GM12891 (cell line): ENCODE measurements at regions not wholly inside any gene's neighbourhood (a gene's known extent, or its start where the extent isn't known, plus 50 kb on each side); places are given as distances from the start of the nearest gene placed in this dataset.

ENCODE experiments used
- DNase-seq: peaks from one replicate; pipeline ENCODE4 v3.0.0; 2011; ENCODE audit warnings: low spot score; ENCODE audit not compliant: insufficient read length
- FAIRE-seq: peaks from 2 replicates; lab custom pipeline; 2011; peaks lifted over from hg19 to GRCh38; lab: Jason Lieb, UNC
- PAX5 ChIP-seq: IDR thresholded peaks from 2 replicates; pipeline ENCODE4 v1.6.1; 2011; ENCODE audit warnings: low read length, moderate library complexity, mild to moderate bottlenecking; ENCODE audit not compliant: insufficient read depth, severe bottlenecking
- POLR2A ChIP-seq: IDR thresholded peaks from 2 replicates; pipeline ENCODE4 v1.6.1; 2011; ENCODE audit warnings: low read depth, low read length, control low read depth
- POLR2AphosphoS5 ChIP-seq: IDR thresholded peaks from 2 replicates; pipeline ENCODE4 v1.6.1; 2011; ENCODE audit warnings: low read depth, low read length, control low read depth
- POU2F2 ChIP-seq: IDR thresholded peaks from 2 replicates; pipeline ENCODE4 v1.6.1; 2011; ENCODE audit warnings: low read depth, mild to moderate bottlenecking, control low read depth, low read length, moderate library complexity
- SPI1 ChIP-seq: IDR thresholded peaks from 2 replicates; pipeline ENCODE4 v1.6.1; 2011; ENCODE audit warnings: low read depth, low read length, control low read depth
- TAF1 ChIP-seq: IDR thresholded peaks from 2 replicates; pipeline ENCODE4 v1.6.1; 2011; ENCODE audit warnings: low read depth, low read length, control low read depth

DNA sequence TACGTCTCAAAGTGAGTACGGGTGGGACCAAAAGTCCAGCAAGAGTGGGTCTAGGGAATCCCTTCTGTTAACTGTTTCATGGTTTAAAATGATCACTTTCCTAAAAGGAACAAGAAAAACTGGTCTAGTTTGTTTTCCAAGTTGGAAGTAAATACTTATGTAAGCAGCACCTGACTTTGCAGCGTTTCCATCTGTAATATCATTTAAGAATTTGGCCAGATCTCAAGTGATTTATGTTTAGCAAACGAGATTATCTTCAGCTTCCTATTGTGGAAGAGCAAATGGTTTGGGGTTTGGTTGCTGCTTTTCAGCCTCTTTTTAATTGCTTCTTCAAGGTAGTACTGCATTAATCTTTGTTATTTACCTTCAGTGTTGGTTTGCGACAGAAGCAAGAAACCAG is 50.4 kb downstream of the FHIP1A start:
- no peak for DNase-seq
- TF ChIP-seq POU2F2 (no peak), TAF1 (no peak), POLR2AphosphoS5 (no peak), PAX5 (no peak), POLR2A (no peak), SPI1 (no peak)
- no peak for FAIRE-seq

DNA sequence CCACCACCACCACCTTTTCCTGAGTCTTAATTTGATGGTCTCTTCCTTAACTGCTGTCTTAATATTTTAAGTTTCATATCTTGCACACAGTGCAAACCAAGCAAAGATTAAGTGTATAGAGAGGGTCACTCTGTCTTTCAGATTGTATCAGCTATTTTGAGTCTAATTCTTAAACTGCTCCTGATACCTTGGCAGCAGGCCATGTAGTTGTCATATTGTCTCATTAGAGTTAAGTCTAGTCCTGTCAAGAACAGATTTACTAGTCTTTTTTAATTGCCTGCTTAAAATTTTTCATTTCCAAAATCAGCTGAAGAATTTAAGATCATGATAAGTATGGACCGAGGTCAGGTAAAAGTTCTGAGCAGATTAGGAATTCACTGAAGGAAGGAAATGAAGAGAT is 51.5 kb downstream of the FHIP1A start:
- TF ChIP-seq PAX5 (no peak), POLR2AphosphoS5 (no peak), POLR2A (no peak), POU2F2 (no peak), SPI1 (no peak), TAF1 (no peak)
- DNase-seq (no peak), FAIRE-seq (no peak)

DNA sequence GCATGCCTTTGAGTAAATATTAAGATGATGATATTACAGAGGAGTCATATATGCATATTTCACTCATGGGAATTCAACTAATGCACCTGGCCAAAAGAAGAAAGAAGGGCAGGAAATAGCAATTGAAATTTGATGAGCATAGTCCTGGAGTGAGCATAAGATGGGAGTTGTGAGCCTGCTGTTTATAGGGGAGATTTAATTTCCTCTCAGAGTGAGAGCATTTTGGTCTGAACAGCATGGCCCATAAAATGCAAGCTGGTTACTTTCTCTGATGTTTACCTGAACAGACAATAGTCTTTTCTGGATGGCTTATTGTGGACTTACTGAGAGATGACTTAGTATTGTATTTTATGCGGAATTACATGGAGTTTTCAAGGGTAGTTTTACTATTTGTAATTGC is 53.6 kb downstream of the FHIP1A start:
- TF ChIP-seq TAF1 (no peak), POLR2A (no peak), POU2F2 (no peak), POLR2AphosphoS5 (no peak), SPI1 (no peak), PAX5 (no peak)
- DNase-seq (no peak), FAIRE-seq (no peak)

DNA sequence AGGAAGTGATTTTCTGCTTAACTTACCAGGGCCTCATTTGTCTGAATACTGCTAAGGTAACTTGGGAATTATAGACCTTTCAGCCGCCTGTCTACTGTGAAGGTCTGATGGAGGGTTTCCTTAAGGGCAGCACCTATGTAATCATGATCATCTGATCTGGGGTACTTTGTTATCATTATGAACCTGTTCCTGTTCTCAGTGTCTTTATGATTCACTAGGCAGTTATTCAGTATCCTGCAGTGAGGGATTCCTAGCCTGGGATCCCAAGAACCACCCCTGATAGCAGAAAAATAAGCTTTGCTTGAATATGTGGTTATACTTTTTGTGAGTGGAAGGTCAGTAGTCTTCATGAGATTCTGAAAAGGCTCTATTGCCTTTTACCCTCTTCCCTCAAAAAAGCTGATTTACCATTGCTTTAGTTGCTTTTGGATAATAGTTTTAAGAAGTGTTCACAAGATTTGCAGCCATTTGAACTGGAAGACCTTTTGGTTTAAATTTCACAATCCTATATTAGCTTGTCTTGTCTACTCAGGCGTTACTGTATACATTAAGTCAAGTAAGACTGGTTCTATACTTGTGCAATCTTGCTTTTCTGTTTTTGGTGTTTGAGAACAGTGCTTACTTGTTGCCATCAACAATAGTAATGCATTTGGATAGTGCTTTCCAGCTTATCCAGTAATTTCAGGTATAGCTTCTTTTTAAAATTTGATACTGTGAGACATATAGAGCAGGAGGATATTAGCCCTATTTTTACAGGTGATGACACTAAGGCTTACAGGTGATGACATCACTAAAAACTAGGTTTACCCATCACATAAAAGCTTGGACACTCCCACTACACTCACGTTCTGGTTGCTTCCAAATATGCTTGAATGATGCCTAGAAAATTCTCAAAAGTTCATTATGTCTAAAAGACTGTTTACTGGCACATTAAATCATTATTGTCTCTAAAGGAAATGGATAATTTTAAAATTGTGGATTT is 60.0 kb downstream of the FHIP1A start:
- TF ChIP-seq POU2F2 (no peak), POLR2AphosphoS5 (no peak), POLR2A (no peak), PAX5 (no peak), SPI1 (no peak), TAF1 (no peak)
- no peak for FAIRE-seq
- DNase-seq = no peak

DNA sequence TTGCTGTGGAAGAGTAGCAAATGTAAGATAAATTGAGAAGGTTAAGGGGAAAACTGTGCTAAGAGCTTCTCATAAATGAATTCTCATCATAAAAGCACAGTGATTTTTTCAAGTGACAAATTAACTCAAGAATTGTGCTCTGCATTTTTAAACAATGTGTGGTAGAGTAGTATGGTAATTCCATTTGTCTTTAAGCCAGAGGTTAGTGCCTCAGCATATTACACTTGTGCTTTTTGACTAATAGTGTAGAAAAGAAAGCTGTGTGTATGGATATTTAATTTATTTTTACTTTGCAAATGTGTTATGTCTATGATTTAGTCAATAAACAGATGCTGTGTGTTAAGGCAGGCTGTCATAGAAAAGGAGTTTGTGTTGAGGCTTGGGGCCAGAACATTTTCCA is 61.0 kb downstream of the FHIP1A start:
- no peak for FAIRE-seq
- DNase-seq = no peak
- TF ChIP-seq TAF1 (no peak), POLR2A (no peak)

DNA sequence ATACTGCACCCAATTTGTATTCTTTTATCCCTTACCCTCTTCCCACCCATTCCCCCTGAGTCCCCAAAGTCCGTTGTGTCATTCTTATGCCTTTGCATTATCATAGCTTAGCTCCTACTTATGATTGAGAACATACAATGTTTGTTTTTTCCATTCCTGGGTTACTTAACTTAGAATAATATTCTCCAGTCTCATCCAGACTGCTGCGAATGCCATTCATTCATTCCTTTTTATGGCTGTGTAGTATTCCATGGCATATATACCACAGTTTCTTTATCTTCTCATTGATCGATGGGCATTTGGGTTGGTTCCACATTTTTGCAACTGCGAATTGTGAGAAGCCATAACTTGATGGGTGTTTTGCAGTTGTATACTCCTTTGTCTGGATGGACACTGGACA is 62.8 kb downstream of the FHIP1A start:
- DNase-seq = no peak
- TF ChIP-seq TAF1 = no peak
- no peak for TF ChIP-seq POLR2AphosphoS5
- TF ChIP-seq SPI1 = no peak
- no peak for TF ChIP-seq POLR2A
- TF ChIP-seq PAX5 = no peak
- TF ChIP-seq POU2F2 = no peak
- no peak for FAIRE-seq

DNA sequence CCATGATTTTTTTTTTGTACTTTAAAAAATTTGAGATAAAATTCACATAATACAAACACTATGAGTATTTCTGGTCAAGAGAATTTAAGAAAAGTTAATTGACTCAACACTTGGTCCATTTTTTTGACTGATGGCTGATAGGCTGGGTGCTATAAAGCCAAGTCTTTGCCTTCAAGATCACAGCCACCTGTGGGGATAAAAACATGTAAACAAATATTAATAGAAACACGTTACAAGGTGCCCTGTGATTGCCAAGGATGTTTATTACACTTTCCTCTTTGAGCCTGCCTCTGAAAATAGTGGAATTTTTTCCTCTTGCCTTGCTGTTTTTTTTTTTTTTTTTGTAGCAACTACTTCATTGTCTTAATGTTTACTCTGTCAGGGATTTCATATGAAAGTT is 63.3 kb downstream of the FHIP1A start:
- no peak for FAIRE-seq
- TF ChIP-seq POLR2A = no peak
- TF ChIP-seq PAX5 = no peak
- no peak for TF ChIP-seq TAF1
- no peak for TF ChIP-seq SPI1
- no peak for TF ChIP-seq POU2F2
- TF ChIP-seq POLR2AphosphoS5 = no peak
- DNase-seq = no peak

DNA sequence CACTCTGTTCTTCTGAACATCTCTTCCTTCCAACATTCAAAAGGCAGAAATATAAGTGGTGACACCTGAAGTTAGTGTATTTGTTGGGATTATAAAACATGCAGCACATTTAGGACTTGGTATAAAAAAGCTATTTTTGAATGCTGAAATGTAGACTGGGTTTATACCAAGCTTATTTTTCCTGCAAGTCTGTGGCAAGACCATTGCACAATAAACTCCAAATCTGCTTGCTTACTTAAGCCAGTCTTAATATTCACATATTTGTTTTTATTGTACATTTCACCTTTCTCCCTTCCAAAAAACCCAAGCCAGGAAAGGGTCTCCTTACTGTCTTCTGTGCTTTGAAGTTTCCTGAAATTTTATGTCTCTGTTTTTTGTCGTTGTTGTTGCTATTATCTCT is 63.7 kb downstream of the FHIP1A start:
- no peak for FAIRE-seq

DNA sequence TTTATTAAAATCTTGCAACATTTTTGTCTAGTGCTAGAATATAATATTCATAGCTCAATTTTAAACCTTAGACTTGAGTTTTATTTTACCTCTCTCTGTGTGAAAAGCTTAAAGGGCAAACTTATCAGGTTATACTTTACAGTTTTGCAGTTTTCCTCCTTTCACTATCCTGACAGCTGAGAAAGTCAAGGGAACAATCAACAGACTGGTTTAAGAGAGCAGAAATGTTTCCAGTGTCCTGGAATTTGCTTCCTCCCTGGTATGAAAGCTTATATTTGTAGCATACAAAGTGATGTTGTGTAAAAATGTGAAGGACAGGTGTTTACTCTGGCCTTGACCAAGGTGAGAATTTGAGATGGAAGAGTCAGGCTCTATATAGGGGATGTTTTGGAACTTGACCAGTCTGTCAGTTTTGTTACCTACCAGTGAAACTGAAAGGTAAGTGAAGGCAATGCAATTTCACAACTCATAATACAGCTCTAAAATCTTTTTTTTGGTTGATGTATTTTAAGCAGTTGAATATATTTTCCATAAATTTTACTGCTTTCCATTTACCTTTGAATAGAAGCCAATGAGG is 64.6 kb downstream of the FHIP1A start:
- DNase-seq = no peak
- FAIRE-seq = no peak
- TF ChIP-seq TAF1 = no peak
- no peak for TF ChIP-seq PAX5
- no peak for TF ChIP-seq POLR2AphosphoS5
- TF ChIP-seq SPI1 = no peak
- no peak for TF ChIP-seq POU2F2
- no peak for TF ChIP-seq POLR2A

More for the DNA sequence above, 63.7 kb downstream of the FHIP1A start:
- DNase-seq = no peak
- TF ChIP-seq SPI1 (no peak), TAF1 (no peak), PAX5 (no peak)

DNA sequence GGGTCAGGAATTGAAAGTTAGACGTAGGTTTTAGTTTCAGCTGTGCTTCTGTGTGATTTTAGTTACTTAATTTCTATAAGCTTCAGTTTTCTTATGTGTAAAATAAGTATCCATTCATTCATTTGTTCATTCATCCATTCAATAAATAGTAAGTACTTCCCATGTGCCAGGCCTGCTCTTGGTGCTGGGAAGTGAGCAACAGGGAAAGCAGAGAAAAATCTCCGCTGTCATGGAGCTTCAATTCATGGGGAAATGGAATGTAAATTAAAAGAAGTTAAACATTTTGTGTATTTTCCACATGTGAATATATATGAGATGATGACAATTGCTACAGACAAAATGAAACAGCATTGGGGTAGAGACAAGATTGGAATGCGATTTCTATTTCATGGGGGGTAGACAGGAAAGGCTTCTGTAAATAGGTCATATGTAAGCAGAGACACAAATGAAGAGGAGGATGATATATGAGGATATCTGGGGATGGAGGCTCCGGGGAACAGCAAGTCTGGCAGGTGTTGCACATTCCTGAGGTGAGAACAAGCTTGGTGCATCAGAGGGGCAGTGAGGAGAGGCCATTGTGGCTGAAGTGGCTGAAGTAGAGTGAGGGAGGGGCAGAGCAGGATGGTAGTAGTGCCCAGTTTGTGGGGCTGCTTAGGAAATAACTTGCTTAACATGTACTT is 66.2 kb downstream of the FHIP1A start:
- FAIRE-seq (no peak), DNase-seq (no peak)
- TF ChIP-seq SPI1 (no peak), POLR2AphosphoS5 (no peak), PAX5 (no peak), POLR2A (no peak), TAF1 (no peak), POU2F2 (no peak)
